EH (cell line): ENCODE measurements at regions not wholly inside any gene's neighbourhood (a gene's known extent, or its start where the extent isn't known, plus 50 kb on each side); places are given as distances from the start of the nearest gene placed in this dataset.
A peak's percentile ranks its signal among the peaks of the same experiment; 100 is the strongest.
"Not testable (repeated sequence)": the region's sequence is repeated elsewhere in the genome, so short reads cannot be mapped to it uniquely, and the experiment has no call there.

ENCODE experiments used
- DNase-seq: peaks from one replicate; pipeline ENCODE4 v3.0.0-alpha.2; 2015; ENCODE audit warnings: low read depth

- DNase-seq, result no peak
Measured at GRCh38 chr13:78078168-78078567, 159.5 kb upstream of the EDNRB start.

GRCh38 chr13:78067290-78067689, 148.7 kb upstream of the EDNRB start:
- no peak for DNase-seq

- no peak for DNase-seq
Measured at GRCh38 chr13:78065141-78065540, 146.5 kb upstream of the EDNRB start.

GRCh38 chr13:78061806-78062205, 143.2 kb upstream of the EDNRB start:
- no peak for DNase-seq

GRCh38 chr13:78060966-78061365, 142.3 kb upstream of the EDNRB start:
- no peak for DNase-seq

- not testable (repeated sequence) for DNase-seq
Measured at GRCh38 chr13:78056865-78057264, 138.2 kb upstream of the EDNRB start.

- DNase-seq, result no peak
Measured at GRCh38 chr13:78054157-78054556, 135.5 kb upstream of the EDNRB start.

GRCh38 chr13:78047151-78047550, 128.5 kb upstream of the EDNRB start:
- no peak for DNase-seq

- DNase-seq, result no peak
Measured at GRCh38 chr13:78046331-78046730, 127.7 kb upstream of the EDNRB start.

GRCh38 chr13:78045916-78046315, 127.3 kb upstream of the EDNRB start:
- no peak for DNase-seq

GRCh38 chr13:78041366-78041765, 122.7 kb upstream of the EDNRB start:
- DNase-seq, result not testable (repeated sequence)

GRCh38 chr13:78040205-78040830, 121.7 kb upstream of the EDNRB start:
- DNase-seq, result no peak

- DNase-seq, result no peak
Measured at GRCh38 chr13:78036841-78037240, 118.2 kb upstream of the EDNRB start.

GRCh38 chr13:78035500-78035899, 116.9 kb upstream of the EDNRB start:
- DNase-seq, result no peak

- DNase-seq, result no peak
Measured at GRCh38 chr13:78033509-78033908, 114.9 kb upstream of the EDNRB start.

GRCh38 chr13:78032132-78032531, 113.5 kb upstream of the EDNRB start:
- no peak for DNase-seq

GRCh38 chr13:78030341-78030896, 111.8 kb upstream of the EDNRB start:
- no peak for DNase-seq

GRCh38 chr13:78029901-78030300, 111.3 kb upstream of the EDNRB start:
- no peak for DNase-seq

- no peak for DNase-seq
Measured at GRCh38 chr13:78028960-78029359, 110.3 kb upstream of the EDNRB start.

- no peak for DNase-seq
Measured at GRCh38 chr13:78024996-78025395, 106.4 kb upstream of the EDNRB start.

- peak; percentile 57 for DNase-seq
Measured at GRCh38 chr13:78022164-78022877, 103.7 kb upstream of the EDNRB start.

- no peak for DNase-seq
Measured at GRCh38 chr13:78020861-78021260, 102.2 kb upstream of the EDNRB start.

- no peak for DNase-seq
Measured at GRCh38 chr13:78015782-78016181, 97.2 kb upstream of the EDNRB start.

- no peak for DNase-seq
Measured at GRCh38 chr13:78012046-78012445, 93.4 kb upstream of the EDNRB start.
